DMS 273 (cell line): ENCODE measurements at regions not wholly inside any gene's neighbourhood (a gene's known extent, or its start where the extent isn't known, plus 50 kb on each side); places are given as distances from the start of the nearest gene placed in this dataset.
"Not testable (repeated sequence)": the region's sequence is repeated elsewhere in the genome, so short reads cannot be mapped to it uniquely, and the experiment has no call there.

ENCODE experiments used
- DNase-seq: peaks from one replicate; lab custom pipeline; 2025; ENCODE audit not compliant: unreplicated experiment; lab: John Stamatoyannopoulos, UW

DNA sequence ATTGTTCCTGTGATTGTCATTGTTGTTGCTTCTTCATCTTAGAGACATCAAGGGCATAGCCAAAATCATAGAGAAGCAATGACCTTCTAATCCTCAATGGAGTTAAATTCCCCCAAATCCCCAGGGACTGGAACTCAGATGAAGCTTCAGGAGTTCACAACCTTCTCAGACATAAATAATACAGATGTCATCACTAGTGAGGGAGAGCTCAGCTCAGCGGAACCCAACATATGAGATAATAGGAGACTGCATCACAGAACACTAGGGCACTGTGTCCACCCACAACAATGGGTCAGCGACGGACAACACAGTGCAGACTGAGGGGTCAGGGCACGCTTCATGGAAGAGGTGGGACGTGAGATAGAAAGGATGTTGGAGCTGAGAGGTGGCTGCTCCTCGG is 1290.4 kb upstream of the TMEM132C start:
- no peak for DNase-seq

DNA sequence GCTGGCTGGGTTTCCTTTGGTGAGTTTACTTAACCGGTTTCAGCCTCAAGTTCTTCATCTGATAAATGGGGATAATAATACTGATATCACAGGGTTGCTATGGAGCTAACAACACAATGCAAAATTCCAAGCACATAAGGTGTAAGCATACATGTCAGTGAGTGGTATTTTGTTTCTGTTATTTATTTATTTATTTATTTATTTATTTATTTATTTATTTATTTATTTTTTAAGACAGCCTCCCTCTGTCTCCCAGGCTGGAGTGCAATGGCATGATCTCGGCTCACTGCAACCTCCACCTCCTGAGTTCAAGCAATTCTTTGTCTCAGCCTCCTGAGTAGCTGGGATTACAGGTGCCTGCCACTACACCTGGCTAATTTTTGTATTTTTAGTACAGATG is 1287.4 kb upstream of the TMEM132C start:
- not testable (repeated sequence) for DNase-seq

DNA sequence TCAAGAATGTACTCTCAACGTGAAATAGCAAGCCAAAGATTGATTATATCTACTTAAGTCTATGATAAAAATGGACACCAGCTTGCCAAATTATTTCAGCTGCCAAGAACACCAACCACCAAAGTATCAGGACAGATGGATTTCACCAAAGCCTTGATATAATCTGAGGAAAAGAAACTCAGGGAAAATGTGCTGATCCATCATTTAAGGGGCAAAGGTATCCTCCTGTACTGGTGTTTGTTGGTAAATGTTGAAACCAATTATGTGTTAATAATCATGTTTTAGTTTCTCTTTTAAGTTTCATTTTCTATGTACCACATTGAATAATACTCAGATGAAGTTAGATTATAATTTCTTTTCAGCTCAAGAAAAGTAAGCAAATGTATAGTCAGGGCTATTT is 1284.3 kb upstream of the TMEM132C start:
- no peak for DNase-seq

DNA sequence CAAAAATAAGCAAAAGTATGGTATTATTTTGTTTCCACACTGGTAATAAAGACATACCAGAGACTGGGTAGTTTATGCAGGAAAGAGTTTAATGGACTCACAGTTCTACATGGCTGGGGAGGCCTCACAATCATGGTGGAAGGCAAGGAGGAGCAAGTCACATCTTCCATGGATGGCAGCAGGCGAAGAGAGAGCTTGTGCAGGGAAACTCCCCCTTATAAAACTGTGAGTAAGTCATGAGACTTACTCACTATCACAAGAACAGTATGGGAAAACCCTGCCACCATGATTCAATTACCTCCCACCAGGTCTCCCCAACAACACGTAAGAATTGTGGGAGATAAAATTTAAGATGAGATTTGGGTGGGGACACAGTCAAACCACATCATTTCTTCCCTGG is 1283.2 kb upstream of the TMEM132C start:
- not testable (repeated sequence) for DNase-seq

DNA sequence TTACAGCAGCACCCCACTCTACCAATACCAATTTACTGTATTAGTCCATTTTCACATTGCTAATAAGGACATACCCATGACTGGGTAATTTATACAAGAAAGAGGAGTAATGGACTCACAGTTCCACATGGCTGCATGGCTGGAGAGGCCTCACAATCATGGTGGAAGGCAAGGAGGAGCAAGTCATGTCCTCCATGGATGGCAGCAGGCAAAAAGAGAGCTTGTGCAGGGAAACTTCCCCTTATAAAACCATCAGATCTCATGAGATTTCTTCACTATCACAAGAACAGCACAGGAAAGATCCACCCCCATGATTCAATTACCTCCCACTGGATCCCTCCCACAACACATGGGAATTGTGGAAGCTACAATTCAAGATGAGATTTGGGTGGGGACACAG is 1281.3 kb upstream of the TMEM132C start:
- DNase-seq, result not testable (repeated sequence)

DNA sequence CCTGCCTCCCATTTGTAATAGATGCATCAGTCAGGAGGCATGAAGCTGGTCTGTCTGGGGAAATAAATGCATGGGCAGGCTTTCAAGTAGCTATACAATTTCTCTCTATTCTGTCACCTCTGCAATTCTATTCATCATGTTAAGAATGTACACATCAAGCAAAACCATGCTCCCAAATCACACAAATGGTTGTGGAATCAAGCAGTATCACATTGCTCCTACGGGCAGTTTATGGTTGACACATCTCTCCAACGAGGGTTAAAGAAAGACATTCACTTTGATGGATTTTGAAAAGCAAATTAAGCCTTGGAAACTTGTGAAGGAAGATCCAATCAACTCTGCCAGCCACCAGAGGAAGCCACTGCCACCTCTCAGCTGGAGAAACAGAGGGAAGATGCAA is 1277.4 kb upstream of the TMEM132C start:
- no peak for DNase-seq

DNA sequence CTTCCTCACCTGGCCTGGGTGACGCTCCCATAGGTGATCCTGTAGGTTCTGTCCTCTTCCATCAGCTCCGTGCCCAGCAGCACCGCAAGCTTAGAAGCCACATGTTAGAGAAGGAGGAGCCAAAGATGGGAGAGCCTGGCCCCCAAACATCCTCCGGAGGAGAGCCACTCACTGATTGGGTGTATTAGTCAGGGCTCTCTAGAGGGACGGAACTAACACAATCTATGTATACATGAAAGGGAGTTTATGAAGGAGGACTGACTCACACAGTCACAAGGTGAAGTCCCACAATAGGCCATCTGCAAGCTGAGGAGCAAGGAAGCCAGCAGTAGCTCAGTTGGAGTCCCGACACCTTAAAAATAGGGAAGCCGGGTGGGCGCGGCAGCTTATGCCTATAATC is 1273.1 kb upstream of the TMEM132C start:
- no peak for DNase-seq

DNA sequence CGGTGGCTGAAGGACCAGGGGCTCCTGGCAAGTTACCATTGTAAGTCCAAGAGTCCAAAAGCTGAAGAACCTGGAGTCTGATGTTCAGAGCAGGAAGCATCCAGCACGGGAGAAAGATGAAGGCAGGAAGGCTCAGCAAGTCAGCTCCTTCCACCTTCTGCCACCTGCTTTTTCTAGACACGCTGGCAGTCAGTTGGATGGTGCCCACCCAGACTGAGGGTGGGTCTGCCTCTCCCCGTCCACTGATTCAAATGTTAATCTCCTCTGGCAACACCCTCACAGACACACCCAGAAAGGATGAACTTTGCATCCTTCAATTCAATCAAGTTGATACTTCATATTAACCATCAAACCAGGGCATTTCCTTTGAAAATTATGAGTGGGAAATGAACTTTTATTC is 1272.4 kb upstream of the TMEM132C start:
- no peak for DNase-seq

DNA sequence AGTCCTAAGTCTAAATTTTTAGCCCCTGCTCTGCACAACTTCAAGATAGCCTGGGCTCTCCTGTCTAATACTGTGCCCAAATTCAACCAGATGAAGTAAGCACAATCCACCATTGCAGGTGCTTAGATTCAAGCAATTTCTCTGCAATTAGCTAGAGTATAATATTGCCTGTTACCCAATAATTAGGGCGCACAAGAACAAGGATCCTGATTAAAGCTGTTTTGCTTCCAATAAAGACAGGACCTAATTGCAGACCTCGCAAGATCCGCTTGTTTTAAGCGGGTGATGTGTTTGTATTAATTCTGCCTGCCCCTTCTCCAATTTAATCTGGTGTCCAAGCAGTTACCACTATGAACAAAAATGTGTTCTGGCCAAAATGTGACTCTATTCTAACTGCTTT is 1268.9 kb upstream of the TMEM132C start:
- no peak for DNase-seq

DNA sequence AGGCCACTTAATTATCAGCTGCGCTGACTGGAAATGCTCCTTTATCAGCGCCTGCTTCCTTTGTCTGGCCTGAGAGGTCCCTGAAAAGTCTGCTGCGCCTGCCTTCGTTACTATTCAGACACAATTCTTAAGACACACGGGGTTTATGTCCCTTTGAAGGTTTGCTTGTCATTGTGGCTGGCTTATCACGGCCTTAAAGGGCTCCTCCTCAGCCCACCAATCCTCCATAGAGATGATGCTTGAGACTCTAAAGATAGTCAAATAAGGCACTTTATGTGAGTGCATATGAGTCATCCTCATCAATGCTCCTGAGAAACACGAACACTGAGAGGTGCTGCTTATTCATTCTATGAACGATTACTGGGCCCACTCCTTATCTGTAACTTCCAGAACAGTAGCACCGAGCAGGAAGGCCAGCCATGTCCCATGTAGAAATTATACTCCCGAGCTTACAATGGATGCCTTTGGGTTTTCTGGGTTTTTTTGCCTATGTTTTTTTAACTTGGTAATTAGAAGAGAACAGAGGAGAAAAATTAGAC is 1268.2 kb upstream of the TMEM132C start:
- no peak for DNase-seq

DNA sequence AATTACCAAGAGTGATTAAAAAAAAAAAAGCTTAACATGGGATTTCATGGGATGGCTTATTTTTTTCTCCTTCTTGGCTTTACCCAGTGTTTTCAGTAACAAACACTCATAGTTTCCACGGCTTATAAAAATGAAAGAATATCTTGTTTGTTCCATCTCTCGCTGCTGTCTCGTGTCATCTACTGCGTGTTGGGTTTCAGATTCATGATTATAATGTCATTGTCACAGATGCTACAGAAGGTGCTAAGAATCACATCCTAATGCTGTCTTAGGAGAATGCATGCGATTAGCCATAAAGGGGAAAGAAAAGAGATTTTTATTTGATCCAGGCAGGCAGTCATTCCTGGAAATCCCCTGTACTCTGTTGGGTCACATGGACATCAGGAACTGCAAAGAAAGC is 1267.6 kb upstream of the TMEM132C start:
- no peak for DNase-seq

DNA sequence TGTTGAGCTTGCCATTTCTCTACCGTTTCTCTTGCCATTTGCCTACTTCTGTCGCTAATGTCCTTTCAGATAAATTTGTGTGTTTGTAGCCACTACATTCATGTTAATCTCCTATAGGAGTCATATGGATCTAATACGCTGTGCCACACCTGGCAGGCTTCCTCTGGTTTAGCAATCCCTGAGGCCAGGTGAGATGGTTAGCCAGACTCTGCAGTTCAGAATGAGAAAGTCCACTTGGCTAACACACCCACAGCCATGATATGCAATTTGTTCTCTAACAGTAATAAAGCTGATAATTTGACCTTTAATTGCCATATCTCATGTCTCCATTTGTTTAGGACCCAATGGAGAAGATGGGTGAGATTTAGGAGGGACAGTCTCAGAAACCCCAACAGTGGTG is 1261.6 kb upstream of the TMEM132C start:
- DNase-seq, result no peak

DNA sequence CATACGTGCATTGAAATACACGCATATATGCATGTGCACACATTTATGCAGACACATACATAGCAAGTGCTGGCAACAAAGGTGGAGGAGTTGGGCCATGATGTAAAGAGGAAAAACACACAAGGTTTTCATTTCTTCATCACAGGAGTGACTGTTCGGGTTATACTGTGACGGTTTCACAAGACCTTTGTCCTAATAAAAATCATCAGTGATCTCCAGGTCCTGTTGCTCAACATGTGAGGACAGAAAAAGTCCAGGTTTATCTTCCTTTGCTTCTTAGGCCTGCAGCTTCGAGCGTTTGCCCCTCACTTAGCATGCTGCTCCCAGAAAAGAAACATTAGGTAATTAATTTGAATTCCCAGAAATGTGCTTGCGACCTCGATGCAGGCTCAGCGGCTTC is 1260.0 kb upstream of the TMEM132C start:
- DNase-seq, result no peak

DNA sequence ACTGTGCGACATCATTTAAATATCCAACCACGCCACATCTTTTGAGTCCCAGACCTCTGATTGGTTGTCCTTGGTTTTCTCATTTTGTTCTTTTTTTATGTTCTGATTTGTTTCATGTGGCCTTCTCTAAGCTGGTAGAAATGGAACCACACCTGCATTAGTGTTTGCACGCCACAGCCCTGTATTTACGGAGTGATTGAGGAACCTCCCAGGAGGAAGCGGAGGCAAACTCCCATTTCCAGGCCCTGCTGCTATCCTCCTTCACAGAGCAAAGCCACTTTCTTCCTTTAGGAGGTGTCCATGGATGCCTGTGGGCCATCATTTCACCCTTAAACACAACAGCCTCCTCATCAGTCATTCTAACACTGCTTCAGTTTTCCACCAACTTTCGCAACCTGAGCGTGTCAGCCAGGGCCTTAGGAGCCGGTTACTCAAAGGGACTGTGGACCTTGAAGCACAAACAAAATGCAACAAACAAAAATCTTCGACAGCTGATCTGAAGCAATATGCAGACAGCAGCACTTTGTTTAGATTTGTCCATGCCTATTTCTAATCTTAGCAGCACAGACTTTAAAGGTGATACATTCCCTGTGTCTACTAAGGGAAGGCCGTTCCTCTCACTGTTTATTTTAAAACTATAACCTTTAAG is 1258.1 kb upstream of the TMEM132C start:
- no peak for DNase-seq

DNA sequence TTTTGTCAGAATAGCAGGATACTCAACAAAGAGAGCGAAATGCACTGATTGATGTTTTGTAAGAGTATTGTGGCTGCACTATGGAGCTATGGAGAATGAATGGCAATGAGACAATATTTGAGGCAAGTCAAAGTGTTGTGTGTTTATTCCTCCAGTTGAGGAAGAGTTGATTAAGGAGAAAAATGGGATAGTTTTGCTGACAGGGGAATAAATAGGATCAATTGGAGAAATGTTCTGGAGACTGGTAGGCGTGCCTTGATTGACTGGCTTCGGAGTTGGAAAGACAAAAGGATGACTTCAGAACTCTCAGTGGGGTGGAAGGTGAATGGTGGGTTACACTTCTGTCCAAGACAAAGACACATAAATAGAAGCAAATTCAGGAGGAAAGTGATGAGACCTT is 1254.9 kb upstream of the TMEM132C start:
- DNase-seq, result no peak

DNA sequence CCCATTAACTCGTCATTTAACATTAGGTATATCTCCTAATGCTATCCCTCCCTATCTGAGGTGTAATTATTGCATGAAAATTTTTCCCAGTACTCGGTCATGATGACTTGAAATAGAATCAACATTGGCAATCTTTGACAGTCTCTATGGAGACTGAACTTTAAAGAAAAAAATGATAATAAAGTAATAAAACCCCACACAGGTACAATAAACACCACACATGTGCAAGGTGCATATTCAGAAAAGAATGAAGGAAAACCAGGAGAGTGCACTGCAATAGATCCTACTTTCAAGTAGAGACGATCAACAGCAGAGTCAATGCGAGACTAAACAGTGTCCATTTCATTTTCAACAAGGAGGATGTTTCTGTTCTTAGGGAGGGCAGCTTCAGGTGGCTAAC is 1253.8 kb upstream of the TMEM132C start:
- no peak for DNase-seq

DNA sequence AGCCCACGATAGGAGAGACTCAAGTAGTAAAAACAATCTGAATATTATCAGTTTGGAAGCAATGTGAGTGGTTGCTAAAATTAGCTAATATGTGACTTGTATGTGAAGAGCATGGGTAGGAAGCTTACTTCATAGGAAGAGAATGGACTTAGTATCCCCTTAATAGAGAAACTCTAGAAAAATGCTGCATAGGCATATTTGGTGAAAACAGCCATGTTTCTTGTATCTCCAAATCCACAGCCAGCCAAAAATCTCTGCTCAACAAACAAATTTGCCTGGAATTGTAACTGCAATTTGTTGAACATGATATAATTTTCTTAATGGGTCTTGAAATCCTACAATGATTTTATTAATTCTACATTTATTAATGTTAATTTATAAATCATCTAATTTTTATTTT is 1252.9 kb upstream of the TMEM132C start:
- DNase-seq, result no peak

DNA sequence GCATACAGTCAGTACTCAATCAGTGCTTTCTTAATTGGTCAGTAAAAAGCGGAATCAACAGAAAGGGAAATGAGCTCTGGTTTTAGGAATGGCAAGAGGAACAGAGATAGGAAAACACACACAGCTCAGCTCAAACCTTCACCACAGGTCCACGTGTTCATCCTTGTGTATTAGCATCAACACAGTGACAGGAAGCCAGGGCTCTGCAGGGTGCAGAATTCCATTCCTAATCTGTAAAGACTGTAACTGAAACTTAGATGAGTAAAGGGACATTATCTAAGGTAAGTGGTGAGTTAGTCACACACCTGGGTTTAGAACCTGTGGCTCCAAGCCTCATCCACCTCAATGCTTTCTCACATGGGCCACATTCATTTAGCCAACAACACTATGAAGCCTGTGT is 1242.2 kb upstream of the TMEM132C start:
- DNase-seq, result no peak

DNA sequence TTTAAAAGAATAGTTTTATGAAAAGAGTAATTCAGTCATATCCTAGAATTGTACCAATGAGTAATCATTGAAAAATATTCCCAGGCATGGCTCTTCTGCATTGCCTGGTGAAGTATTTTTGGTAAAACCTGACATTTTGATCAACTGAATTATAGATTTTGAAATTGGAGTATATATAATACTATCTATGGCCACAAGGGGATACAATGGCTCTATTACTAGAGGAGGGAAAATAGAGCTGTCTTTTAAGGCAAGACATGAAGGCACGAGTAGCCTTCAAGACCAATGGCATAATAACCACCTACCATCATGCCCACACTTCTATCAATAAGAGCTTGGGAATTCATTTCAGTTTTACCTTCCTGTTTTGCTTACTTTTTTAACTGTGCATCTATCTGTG is 1241.4 kb upstream of the TMEM132C start:
- no peak for DNase-seq

DNA sequence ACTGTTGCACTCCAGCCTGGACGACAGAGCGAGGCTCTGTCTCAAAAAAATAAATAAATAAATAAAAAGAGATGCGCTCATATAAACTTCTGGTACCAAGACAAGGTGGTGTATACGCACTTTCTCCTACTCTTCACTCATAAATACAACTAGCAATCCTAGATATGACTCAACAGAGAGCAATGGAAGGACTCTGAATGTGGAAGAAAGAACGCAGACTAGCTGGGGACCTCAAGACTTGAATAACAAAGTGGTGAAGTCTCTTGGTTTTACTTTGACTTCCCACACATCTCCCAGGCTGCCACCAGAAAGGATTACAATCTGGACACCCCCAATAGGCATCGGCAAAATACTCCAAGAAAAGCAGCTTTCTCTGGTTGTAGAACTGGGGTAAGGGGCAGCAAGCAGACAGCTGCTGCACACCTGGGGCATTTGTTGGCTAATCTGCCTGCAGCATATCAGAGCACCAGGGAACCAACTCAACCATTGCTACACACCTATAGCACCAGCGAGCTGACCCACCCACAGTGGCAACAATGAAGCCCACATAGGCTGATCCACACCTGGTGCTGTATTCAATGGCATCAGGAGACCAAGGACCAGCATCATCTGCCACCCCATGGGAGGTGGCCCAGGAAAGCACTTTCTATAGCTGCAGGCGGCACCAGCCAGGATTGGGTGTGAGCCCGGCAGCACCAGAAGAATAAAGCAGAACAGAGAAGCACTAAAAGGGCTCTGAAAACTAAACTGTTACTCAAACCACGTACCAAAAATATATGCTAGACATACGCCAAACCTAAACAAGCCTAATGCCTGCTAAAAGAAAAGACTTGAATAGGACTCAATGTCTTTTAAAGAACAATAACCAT is 1231.7 kb upstream of the TMEM132C start:
- DNase-seq, result no peak

DNA sequence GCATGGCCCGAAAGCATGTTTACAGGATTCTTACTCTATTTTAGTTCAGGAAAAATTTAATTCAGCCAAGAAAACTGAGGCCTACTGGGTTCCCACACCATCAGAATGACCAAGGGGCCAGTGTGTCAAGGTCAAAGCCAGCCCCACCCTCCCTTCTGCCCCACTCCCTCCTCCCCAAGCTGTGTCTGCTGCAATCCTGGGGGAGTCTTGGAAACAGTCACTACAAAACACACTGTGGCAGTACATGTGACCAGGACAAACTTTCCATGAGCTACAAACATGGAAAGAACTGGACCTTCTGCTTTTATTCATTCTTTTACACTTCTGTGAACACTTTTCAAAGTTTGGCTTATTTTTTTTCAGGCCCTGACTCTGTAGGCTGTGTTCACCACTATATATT is 1228.8 kb upstream of the TMEM132C start:
- no peak for DNase-seq

DNA sequence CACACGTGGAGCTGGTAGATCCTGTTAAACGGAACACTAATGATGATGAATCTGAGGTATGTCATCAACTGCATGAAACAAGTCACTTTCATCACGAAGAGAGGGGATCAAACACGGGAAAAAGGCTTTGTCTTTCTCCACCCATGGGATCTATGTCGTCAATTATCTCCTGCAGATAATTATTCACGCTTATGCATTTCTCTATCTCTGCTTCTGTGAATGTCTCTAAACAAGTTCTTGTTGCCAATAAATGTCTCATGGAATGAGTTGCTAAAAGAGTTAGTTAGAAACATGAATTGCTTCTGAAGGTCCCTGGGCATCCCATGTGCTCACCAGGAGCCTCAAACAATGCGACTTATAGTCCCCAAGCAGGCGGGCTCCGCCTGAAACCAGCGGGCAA is 1228.2 kb upstream of the TMEM132C start:
- DNase-seq, result no peak
